ENCODE measurements at regions not wholly inside any gene's neighbourhood (a gene's known extent, or its start where the extent isn't known, plus 50 kb on each side); places are given as distances from the start of the nearest gene placed in this dataset.

DNA sequence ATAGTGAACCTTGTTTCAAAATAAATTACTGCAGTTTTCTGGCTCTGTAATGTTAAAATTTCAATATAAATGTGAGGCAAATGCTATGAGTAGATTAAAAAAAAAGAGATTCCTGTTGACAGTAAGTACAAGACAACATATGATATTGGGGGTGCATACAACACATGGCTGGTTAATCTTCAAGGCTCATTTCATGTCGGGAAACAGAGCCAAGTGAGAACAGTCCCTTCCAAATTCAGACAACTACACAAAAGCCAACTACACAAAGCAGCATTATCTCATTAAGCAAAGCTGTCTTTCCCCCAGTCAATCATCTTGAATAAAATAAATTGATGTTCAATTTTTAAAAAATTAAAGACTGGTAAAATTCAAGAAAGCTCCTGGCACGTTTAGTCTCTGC lies 549.2 kb downstream of the CCDC85A start:
- no peak overlapping the region for H3K4me3 ChIP-seq (ENCODE audit: low read depth, low read length)
- H3K4me1 ChIP-seq, result no peaks in the 10 kb centered on the region
- 0 out of 2 replicates have a peak, but pooled peaks cover 1% of the 10 kb centered on the region for H3K9me3 ChIP-seq
- no peaks in the 10 kb centered on the region for H3K36me3 ChIP-seq (ENCODE audit: control insufficient read depth, insufficient read depth, low read length)
- Mint-ChIP-seq H3K9me3 (ENCODE audit: unreplicated experiment) (no peaks in the 10 kb centered on the region), H3K27me3 (ENCODE audit: insufficient read depth, unreplicated experiment) (no peaks in the 10 kb centered on the region), H3K36me3 (ENCODE audit: insufficient read depth, unreplicated experiment) (no peaks in the 10 kb centered on the region), H3K27ac (ENCODE audit: unreplicated experiment) (no peak overlapping the region), H3K4me3 (ENCODE audit: unreplicated experiment) (no peak overlapping the region), H3K4me1 (ENCODE audit: low read depth, unreplicated experiment) (no peaks in the 10 kb centered on the region)
- CTCF ChIA-PET, result no interaction called here
- POLR2A ChIA-PET, result no interaction called here
- intact Hi-C loops (cut with micrococcal nuclease; ENCODE audit: unreplicated experiment), result no loop called here
- no TSS peak for BruUV-seq (replicated peaks)
- TF ChIP-seq, protein P1, sequence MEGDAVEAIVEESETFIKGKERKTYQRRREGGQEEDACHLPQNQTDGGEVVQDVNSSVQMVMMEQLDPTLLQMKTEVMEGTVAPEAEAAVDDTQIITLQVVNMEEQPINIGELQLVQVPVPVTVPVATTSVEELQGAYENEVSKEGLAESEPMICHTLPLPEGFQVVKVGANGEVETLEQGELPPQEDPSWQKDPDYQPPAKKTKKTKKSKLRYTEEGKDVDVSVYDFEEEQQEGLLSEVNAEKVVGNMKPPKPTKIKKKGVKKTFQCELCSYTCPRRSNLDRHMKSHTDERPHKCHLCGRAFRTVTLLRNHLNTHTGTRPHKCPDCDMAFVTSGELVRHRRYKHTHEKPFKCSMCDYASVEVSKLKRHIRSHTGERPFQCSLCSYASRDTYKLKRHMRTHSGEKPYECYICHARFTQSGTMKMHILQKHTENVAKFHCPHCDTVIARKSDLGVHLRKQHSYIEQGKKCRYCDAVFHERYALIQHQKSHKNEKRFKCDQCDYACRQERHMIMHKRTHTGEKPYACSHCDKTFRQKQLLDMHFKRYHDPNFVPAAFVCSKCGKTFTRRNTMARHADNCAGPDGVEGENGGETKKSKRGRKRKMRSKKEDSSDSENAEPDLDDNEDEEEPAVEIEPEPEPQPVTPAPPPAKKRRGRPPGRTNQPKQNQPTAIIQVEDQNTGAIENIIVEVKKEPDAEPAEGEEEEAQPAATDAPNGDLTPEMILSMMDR (IDR thresholded peaks at IDR 0.05; ENCODE audit: insufficient read depth in 1 of 2, low read depth in 1 of 2, low read length in 1 of 2, severe bottlenecking in 1 of 2, unreplicated experiment in 1 of 2), result no peak
- H3K27me3 ChIP-seq (replicated peaks; ENCODE audit: control insufficient read depth, insufficient read depth, low read length), result no peaks in the 10 kb centered on the region
- no peak for DNase-seq

DNA sequence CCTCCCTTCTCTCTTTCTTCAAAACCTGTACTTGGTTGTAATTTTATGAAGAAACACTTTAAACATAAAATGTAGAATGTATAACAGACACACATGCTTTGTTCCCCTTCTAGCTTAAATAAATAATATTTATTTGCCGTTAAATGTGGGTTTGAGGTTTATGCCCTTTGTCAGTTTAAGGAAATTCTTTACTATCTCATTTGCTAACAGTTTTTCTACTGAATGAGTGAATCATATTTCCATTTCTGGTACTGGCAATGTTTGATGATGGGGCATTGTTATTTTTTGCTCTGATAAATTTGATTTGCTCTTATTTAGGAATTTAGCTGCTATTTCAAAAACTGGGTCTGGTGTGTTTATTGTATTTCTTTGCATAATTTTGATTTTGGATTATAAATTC lies 555.6 kb downstream of the CCDC85A start:
- Histone ChIP-seq H3K4me3 (ENCODE audit: low read depth, low read length) (no peak overlapping the region), H3K4me1 (no peaks in the 10 kb centered on the region), H3K27me3 (replicated peaks; ENCODE audit: control insufficient read depth, insufficient read depth, low read length) (no peaks in the 10 kb centered on the region), H3K9me3 (no peaks in the 10 kb centered on the region), H3K36me3 (ENCODE audit: control insufficient read depth, insufficient read depth, low read length) (no peaks in the 10 kb centered on the region)
- H3K36me3 Mint-ChIP-seq (ENCODE audit: insufficient read depth, unreplicated experiment), result no peaks in the 10 kb centered on the region
- no peak for DNase-seq
- no TSS peak for BruUV-seq (replicated peaks)
- intact Hi-C loops (cut with micrococcal nuclease; ENCODE audit: unreplicated experiment), result no loop called here
- no peaks in the 10 kb centered on the region for H3K9me3 Mint-ChIP-seq (ENCODE audit: unreplicated experiment)
- H3K4me3 Mint-ChIP-seq (ENCODE audit: unreplicated experiment), result no peak overlapping the region
- no peak overlapping the region for H3K27ac Mint-ChIP-seq (ENCODE audit: unreplicated experiment)
- CTCF ChIA-PET, result no interaction called here
- POLR2A ChIA-PET, result no interaction called here
- peaks cover 2% of the 10 kb centered on the region for H3K27me3 Mint-ChIP-seq (ENCODE audit: insufficient read depth, unreplicated experiment)
- H3K4me1 Mint-ChIP-seq (ENCODE audit: low read depth, unreplicated experiment), result no peaks in the 10 kb centered on the region
- TF ChIP-seq, protein P1 (IDR thresholded peaks at IDR 0.05; ENCODE audit: insufficient read depth in 1 of 2, low read depth in 1 of 2, low read length in 1 of 2, severe bottlenecking in 1 of 2, unreplicated experiment in 1 of 2), result no peak

DNA sequence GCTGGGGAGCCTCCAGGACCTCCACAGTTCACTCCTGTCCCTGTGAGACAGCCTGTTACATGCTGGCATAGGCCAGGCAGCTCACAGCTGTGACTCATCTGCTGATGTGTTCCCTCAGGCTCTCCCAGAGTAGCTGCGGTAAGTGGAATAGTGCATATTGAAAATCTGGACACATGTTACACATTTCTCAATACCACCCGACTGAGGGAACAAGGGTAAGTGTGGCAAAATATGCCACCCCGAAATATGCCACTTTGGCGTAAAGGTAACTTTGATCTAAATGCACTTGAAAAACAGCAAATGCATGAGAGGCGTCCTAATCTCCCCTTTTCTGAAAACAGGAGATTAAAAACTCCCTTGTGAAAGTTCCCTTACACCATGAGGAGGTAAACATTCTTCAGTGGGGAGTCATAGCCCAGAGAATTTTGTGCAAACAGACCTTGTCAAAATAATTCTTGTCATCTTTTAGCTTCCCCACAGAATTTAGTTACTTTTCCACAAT lies 557.9 kb downstream of the CCDC85A start:
- H3K4me1 ChIP-seq, result no peaks in the 10 kb centered on the region
- Mint-ChIP-seq H3K36me3 (ENCODE audit: insufficient read depth, unreplicated experiment) (no peaks in the 10 kb centered on the region), H3K4me1 (ENCODE audit: low read depth, unreplicated experiment) (no peaks in the 10 kb centered on the region), H3K4me3 (ENCODE audit: unreplicated experiment) (no peak overlapping the region), H3K27me3 (ENCODE audit: insufficient read depth, unreplicated experiment) (peaks cover 2% of the 10 kb centered on the region), H3K27ac (ENCODE audit: unreplicated experiment) (no peak overlapping the region), H3K9me3 (ENCODE audit: unreplicated experiment) (no peaks in the 10 kb centered on the region)
- BruUV-seq (replicated peaks), result no TSS peak
- DNase-seq, result no peak
- ChIA-PET POLR2A (no interaction called here), CTCF (no interaction called here)
- H3K4me3 ChIP-seq (ENCODE audit: low read depth, low read length), result no peak overlapping the region
- no peaks in the 10 kb centered on the region for H3K36me3 ChIP-seq (ENCODE audit: control insufficient read depth, insufficient read depth, low read length)
- H3K27me3 ChIP-seq (replicated peaks; ENCODE audit: control insufficient read depth, insufficient read depth, low read length), result no peaks in the 10 kb centered on the region
- H3K9me3 ChIP-seq, result no peaks in the 10 kb centered on the region
- intact Hi-C loops (cut with micrococcal nuclease; ENCODE audit: unreplicated experiment), result no loop called here
- TF ChIP-seq, protein P1 (IDR thresholded peaks at IDR 0.05; ENCODE audit: insufficient read depth in 1 of 2, low read depth in 1 of 2, low read length in 1 of 2, severe bottlenecking in 1 of 2, unreplicated experiment in 1 of 2), result no peak

All from Caco-2 (cell line).